K562 (cell line): ENCODE measurements at regions not wholly inside any gene's neighbourhood (a gene's known extent, or its start where the extent isn't known, plus 50 kb on each side); places are given as distances from the start of the nearest gene placed in this dataset.

Source experiments
- ATAC-seq: fragments of 200-7000 bp; cut with Tn5 transposase; 3 replicates; pipeline ENCODE4 v1.9.1; 2020; ENCODE audit warnings: moderate library complexity
- BruUV-seq: library from RNA; stranded (reverse); fragments of 400-500 nt; replicated peaks from 2 replicates; lab custom pipeline; 2021; lab: Mats Ljungman, UMichigan
- CTCF ChIA-PET: fragments of 300-600 bp; formaldehyde crosslinking; extraction: SDS; loops from one replicate; lab custom pipeline; 2021; ENCODE audit warnings: low intra/inter-chr PET ratio; lab: Yijun Ruan, JAX
- POLR2A ChIA-PET: fragments of 300-600, 350-650 bp; sonication (Branson Sonifier 250); formaldehyde crosslinking; extraction: SDS; loops from one replicate; lab custom pipeline; 2021; ENCODE audit warnings: antibody characterized with exemption, inconsistent platforms; lab: Yijun Ruan, JAX
- DNase-seq, 4 experiments: peaks; one replicate each; pipeline versions ENCODE4 v3.0.0 to v3.0.0-alpha.2; 2011 to 2018; ENCODE audit warnings: low spot score in 3 of 4, mixed read lengths in 3 of 4; ENCODE audit errors: extremely low read depth in 1 of 4
- FAIRE-seq: peaks from 2 replicates; lab custom pipeline; 2011; peaks lifted over from hg19 to GRCh38; lab: Jason Lieb, UNC
- H2AFZ ChIP-seq: 2 replicates; pipeline ENCODE4 v1.6.0; 2011; ENCODE audit warnings: low read depth, low read length, control low read depth, inconsistent platforms
- H3K27ac ChIP-seq: fragments of 200-600 bp; 3 replicates; pipeline ENCODE4 v1.8.0; 2011; ENCODE audit warnings: low read depth, mild to moderate bottlenecking, control low read depth, inconsistent platforms, low read length, moderate library complexity, mixed read lengths; ENCODE audit errors: extremely low read depth
- H3K27me3 ChIP-seq, 2 experiments: fragments of 300-600 bp in 1 of 2; 2 replicates in 1 of 2; 3 replicates in 1 of 2; pipeline versions ENCODE4 v1.6.0 to v1.8.0; 2011; ENCODE audit warnings: inconsistent platforms in 2 of 2, low read length in 2 of 2, mild to moderate bottlenecking in 1 of 2, mixed read lengths in 1 of 2, moderate library complexity in 1 of 2; ENCODE audit not compliant: control insufficient read depth in 2 of 2, insufficient read depth in 2 of 2
- H3K36me3 ChIP-seq: fragments of 300-600 bp; 3 replicates; pipeline ENCODE4 v1.8.0; 2011; ENCODE audit warnings: mild to moderate bottlenecking, low read length, inconsistent platforms; ENCODE audit not compliant: control insufficient read depth, insufficient read depth
- H3K4me1 ChIP-seq, 2 experiments: fragments of 200-600 bp in 1 of 2; replicated peaks in 1 of 2; 2 replicates in 1 of 2; 3 replicates in 1 of 2; pipeline versions ENCODE4 v1.5.1 to v1.8.0; 2011; ENCODE audit warnings: inconsistent platforms in 2 of 2, low read length in 2 of 2, mild to moderate bottlenecking in 1 of 2, mixed read lengths in 1 of 2, moderate library complexity in 1 of 2; ENCODE audit not compliant: control insufficient read depth in 2 of 2, insufficient read depth in 2 of 2
- H3K4me2 ChIP-seq: 2 replicates; pipeline ENCODE4 v1.6.1; 2011; ENCODE audit warnings: low read length, control low read depth, inconsistent platforms, mixed read lengths; ENCODE audit not compliant: insufficient read depth
- H3K4me3 ChIP-seq: fragments of 200-600 bp; sonication (generic), shearing (Covaris generic); 2 replicates; pipeline ENCODE4 v1.5.1; 2016; ENCODE audit warnings: control low read depth, inconsistent platforms
- H3K79me2 ChIP-seq: fragments of 200-600 bp; 3 replicates; pipeline ENCODE4 v1.8.0; 2011; ENCODE audit warnings: low read length, inconsistent platforms; ENCODE audit not compliant: control insufficient read depth, insufficient read depth
- H3K9ac ChIP-seq, 2 experiments: 2 replicates each; pipeline versions ENCODE4 v1.6.0 to v1.6.1; 2011; ENCODE audit warnings: low read depth in 2 of 2, low read length in 2 of 2, control low read depth in 1 of 2, inconsistent platforms in 1 of 2, mild to moderate bottlenecking in 1 of 2, mixed read lengths in 1 of 2; ENCODE audit not compliant: insufficient read depth in 1 of 2
- H3K9me1 ChIP-seq: one replicate; pipeline ENCODE4 v1.6.0; 2011; ENCODE audit warnings: inconsistent platforms, mild to moderate bottlenecking, low read length, moderate library complexity; ENCODE audit not compliant: control insufficient read depth, insufficient read depth
- H3K9me3 ChIP-seq: replicated peaks from 2 replicates; pipeline ENCODE4 v1.5.1; 2011; ENCODE audit warnings: low read depth, low read length, inconsistent platforms; ENCODE audit not compliant: control insufficient read depth, insufficient read depth
- H4K20me1 ChIP-seq: replicated peaks from 2 replicates; pipeline ENCODE4 v1.6.1; 2011; ENCODE audit warnings: low read length, inconsistent platforms, mixed read lengths; ENCODE audit not compliant: control insufficient read depth, insufficient read depth
- BACH1 ChIP-seq: fragments of 200-800 bp; sonication (Bioruptor generic); IDR thresholded peaks from 2 replicates; pipeline ENCODE4 v1.6.1; 2016; ENCODE audit warnings: missing genetic modification characterization, missing compliant biosample characterization
- ELK1 ChIP-seq: sonication (generic); formaldehyde crosslinking; IDR thresholded peaks from 2 replicates; pipeline ENCODE4 v1.8.1; 2022; ENCODE audit warnings: missing genetic modification reagents
- FOXP1 ChIP-seq: sonication (generic); formaldehyde crosslinking; IDR thresholded peaks from 2 replicates; pipeline ENCODE4 v1.8.0; 2022; ENCODE audit warnings: mild to moderate bottlenecking, missing genetic modification reagents
- KDM4B ChIP-seq, 2 experiments: fragments of 450-650 bp in 1 of 2; sonication (generic) in 1 of 2; IDR thresholded peaks; 2 replicates each; pipeline ENCODE4 v1.6.1; 2016 to 2017; ENCODE audit warnings: borderline replicate concordance in 2 of 2, antibody characterized with exemption in 1 of 2, low read depth in 1 of 2, mild to moderate bottlenecking in 1 of 2
- KLF16 ChIP-seq: IDR thresholded peaks from 2 replicates; pipeline ENCODE4 v1.6.1; 2016; ENCODE audit warnings: antibody characterized with exemption
- NCOA1 ChIP-seq: fragments of 450-650 bp; IDR thresholded peaks from 2 replicates; pipeline ENCODE4 v1.6.1; 2016; ENCODE audit warnings: low read depth
- PML ChIP-seq: IDR thresholded peaks from 2 replicates; pipeline ENCODE4 v1.6.1; 2012; ENCODE audit warnings: low read length, inconsistent platforms
- SREBF1 ChIP-seq: fragments of 150-350 bp; IDR thresholded peaks from 2 replicates; pipeline ENCODE4 v1.6.1; 2014; ENCODE audit warnings: antibody characterized with exemption, low read depth, low read length, borderline replicate concordance
- TCF7L2 ChIP-seq: fragments of 150-350 bp; IDR thresholded peaks from 2 replicates; pipeline ENCODE4 v1.6.1; 2016; ENCODE audit warnings: low read depth, mild to moderate bottlenecking, low read length, moderate library complexity
- ZBTB11 ChIP-seq, 3 experiments: fragments of 200-800 bp in 1 of 3; fragments of 250-450 bp in 1 of 3; fragments of 450-650 bp in 1 of 3; sonication (Bioruptor Pico) in 1 of 3; sonication (Bioruptor generic) in 1 of 3; formaldehyde crosslinking in 1 of 3; IDR thresholded peaks; 2 replicates each; pipeline versions ENCODE4 v1.6.1 to v1.8.0; 2016 to 2022; ENCODE audit warnings: mild to moderate bottlenecking in 2 of 3, missing genetic modification characterization in 2 of 3, missing compliant biosample characterization in 1 of 3, moderate library complexity in 1 of 3
- ZNF197 ChIP-seq: fragments of 200-800 bp; sonication (Bioruptor generic); IDR thresholded peaks from 2 replicates; pipeline ENCODE4 v1.6.1; 2016; ENCODE audit warnings: low read depth, missing genetic modification characterization, missing compliant biosample characterization
- ZNF707 ChIP-seq: fragments of 250-450 bp; sonication (Bioruptor Pico); conservative IDR thresholded peaks from 2 replicates; pipeline ENCODE4 v1.8.0; 2022; ENCODE audit warnings: inconsistent platforms, mild to moderate bottlenecking, moderate library complexity
- ZNF75A ChIP-seq: fragments of 450-650 bp; formaldehyde crosslinking; IDR thresholded peaks from 2 replicates; pipeline ENCODE4 v1.4.0; 2020; ENCODE audit warnings: mild to moderate bottlenecking
- ZSCAN29 ChIP-seq: fragments of 450-650 bp; IDR thresholded peaks from 2 replicates; pipeline ENCODE4 v1.6.1; 2017
- whole genome bisulfite sequencing: fragments of 100-300 bp; shearing (Covaris generic); methylation state at CpG from one replicate; pipeline ENCODE4 v1.1.6; 2016; ENCODE audit warnings: low coverage, mixed read lengths; ENCODE audit not compliant: insufficient coverage; ENCODE audit errors: missing lambda C conversion rate; 5-methylcytosine and 5-hydroxymethylcytosine counted together
- in situ Hi-C: fragments of 300-500 bp; cut with MboI; formaldehyde crosslinking; loops from 4 replicates; pipeline ENCODE4 v1.15.0; 2018; ENCODE audit warnings: inconsistent platforms, mixed read lengths
- intact Hi-C: fragments of 100-400 bp; cut with micrococcal nuclease; formaldehyde crosslinking; loops from 2 replicates; pipeline ENCODE4 v1.14.2; 2022

GRCh38 chr2:194566907-194567660 lies 1089.9 kb upstream of the SLC39A10 start:
- CTCF ChIA-PET: no interaction called here
- Histone ChIP-seq H2AFZ (no peak overlapping the region), H3K4me1 (no peaks in the 10 kb centered on the region), H3K36me3 (no peaks in the 10 kb centered on the region), H3K9me3 (no peaks in the 10 kb centered on the region), H3K4me3 (no peak overlapping the region), H3K9ac (no peak overlapping the region), H3K9me1 (no peaks in the 10 kb centered on the region), H3K27me3 (no peaks in the 10 kb centered on the region), H4K20me1 (no peaks in the 10 kb centered on the region), H3K27ac (no peak overlapping the region), H3K4me2 (no peak overlapping the region), H3K79me2 (no peaks in the 10 kb centered on the region)
- ATAC-seq: no peak
- FAIRE-seq: no peak
- 0% methylated on average over 1 of the region's 1 CpG for WGBS
- intact Hi-C loops (no loop called here), in situ Hi-C loops (no loop called here)
- no TSS peak for BruUV-seq
- POLR2A ChIA-PET: no interaction called here
- no peak for DNase-seq
- TF ChIP-seq ELK1 (CRISPR knock-in tag): no peak
- no peak for TF ChIP-seq PML
- no peak for TF ChIP-seq BACH1 (tag)
- no peak for TF ChIP-seq FOXP1 (CRISPR knock-in tag)
- TF ChIP-seq NCOA1: no peak
- no peak for TF ChIP-seq ZNF707 (CRISPR knock-in tag)
- TF ChIP-seq ZSCAN29: no peak
- TF ChIP-seq ZNF75A (CRISPR knock-in tag): no peak
- no peak for TF ChIP-seq ZNF197 (CRISPR knock-in tag)
- TF ChIP-seq ZBTB11 (CRISPR knock-in tag; IDR thresholded peaks at IDR 0.05): no peak
- TF ChIP-seq KDM4B (IDR thresholded peaks at IDR 0.05; ENCODE audit: borderline replicate concordance in 2 of 2, low read depth in 1 of 2): no peak
- TF ChIP-seq KLF16: no peak
- TF ChIP-seq TCF7L2: no peak
- no peak for TF ChIP-seq SREBF1
